Stimulated activated CD8-positive, alpha-beta memory T cell treated with anti-CD3 and anti-CD28 coated beads, Interleukin-2, amount 100 ng/mL, for 1 hour (primary cell): ENCODE measurements at regions not wholly inside any gene's neighbourhood (a gene's known extent, or its start where the extent isn't known, plus 50 kb on each side); places are given as distances from the start of the nearest gene placed in this dataset.
A peak's percentile ranks its signal among the peaks of the same experiment; 100 is the strongest.

ENCODE experiments used
- DNase-seq, 2 donors: peaks; one replicate each; pipeline ENCODE4 v3.0.0-alpha.2; 2020; ENCODE audit warnings: low read depth in 2 of 2

DNA sequence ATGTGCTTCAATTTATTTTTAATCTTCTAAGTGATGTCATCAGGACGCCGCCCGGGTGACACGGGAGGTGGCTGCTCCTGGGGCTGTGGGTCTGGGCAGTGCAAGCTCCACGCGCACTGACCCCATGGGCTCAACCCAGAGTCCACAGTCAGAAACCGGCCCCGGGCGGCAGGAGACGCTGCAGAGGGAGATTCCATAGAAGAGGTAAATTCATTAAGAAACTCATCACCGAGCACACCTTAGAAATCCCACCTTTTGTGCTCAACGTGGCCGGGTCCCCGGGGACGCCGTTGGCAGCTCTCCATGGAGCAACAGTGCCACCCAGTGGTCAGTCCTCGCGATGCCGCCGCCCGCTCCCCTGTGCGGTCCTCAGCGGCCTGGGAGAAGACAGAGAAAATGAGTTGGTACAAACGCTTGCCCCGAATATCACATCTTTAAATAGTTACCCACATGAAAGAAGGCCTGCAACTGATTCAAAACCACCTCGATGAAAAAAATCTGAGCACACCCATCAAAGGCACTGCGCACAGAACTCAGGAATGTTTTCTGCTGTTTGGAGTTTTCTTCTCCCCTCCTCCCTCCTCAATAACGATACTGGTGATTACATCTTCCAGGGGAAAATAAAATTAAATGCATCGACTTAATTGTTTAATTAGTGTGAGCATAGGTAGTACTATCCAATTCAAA, 92.6 kb downstream of the CMPK2 start:
- DNase-seq = peak; percentile 43 to 47

DNA sequence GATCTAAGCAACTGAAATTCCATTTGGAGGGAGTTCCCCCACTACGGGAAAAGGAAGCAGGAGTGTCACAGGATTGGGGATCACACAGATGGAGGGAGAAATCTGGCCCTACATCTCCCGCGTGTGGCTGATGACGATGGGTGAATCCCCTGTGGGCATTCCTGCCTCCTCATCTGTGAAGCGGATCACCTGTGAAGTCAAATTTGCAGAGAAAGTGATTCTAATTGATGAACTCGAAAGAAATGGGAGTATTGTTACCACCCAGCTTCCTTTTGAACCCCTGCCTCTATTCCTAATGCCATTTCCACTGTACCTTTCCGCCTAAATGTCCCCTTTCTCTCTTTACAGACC, 92.0 kb downstream of the CMPK2 start:
- no peak for DNase-seq

DNA sequence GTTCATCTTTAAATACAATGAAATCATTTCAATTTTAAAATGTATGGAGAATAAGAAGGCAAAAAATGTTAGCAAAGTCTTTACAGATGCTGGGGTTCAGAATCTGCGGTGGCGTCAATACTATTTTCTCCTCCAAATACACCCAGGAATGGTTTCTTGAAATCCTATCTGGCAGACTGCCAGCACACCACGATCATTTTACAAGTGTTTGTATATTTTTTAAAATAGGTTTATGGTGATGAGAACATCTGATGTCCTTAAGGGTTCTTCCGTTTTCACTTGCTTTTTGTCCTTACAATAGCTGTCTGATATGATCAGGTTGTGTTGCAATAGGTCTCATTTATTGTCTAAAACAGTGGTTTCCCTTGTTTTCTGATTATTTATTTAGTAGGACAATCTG, 89.6 kb downstream of the CMPK2 start:
- DNase-seq = no peak

DNA sequence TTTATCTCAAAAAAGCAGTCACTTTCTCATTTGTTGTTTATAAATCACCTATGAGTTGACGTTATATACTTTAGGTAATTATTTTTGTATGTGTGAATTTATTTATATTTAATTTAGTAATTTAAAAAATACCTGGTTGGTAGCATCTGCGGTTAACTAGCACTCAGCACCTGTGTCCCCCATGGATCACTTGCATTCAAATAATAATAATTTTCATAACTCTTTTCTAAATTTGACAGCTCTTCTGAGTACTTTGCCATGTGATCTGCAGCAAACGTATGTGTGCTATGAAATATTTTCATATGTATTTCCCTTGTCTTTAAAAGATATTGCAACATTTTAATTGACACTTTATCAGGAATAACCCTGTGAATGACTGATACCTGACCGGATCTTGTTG, 88.1 kb downstream of the CMPK2 start:
- DNase-seq = no peak

DNA sequence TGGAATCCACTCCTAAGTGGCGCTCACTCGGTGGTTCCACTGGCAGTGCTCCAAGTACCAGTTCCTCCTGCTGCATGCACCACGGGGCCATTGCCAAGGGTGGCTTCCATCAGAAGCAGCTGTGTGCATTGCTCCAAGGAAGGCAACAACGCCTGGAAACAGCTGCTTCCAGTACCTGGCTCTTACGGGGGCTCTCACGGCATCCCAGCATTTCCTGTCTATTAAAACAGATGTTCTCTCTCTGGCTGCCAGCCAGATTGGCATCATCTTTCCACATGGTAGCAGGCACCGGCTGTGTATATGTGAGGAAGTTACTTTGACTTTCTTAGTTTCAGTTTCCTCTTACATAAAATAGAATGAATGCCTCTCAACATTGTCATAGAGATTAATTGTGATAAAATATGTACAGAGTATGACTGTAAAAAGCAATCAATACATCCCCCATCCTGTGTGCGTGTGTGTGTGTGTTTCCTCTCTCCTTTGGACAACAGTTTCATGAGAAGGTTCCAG, 84.9 kb downstream of the CMPK2 start:
- no peak for DNase-seq

DNA sequence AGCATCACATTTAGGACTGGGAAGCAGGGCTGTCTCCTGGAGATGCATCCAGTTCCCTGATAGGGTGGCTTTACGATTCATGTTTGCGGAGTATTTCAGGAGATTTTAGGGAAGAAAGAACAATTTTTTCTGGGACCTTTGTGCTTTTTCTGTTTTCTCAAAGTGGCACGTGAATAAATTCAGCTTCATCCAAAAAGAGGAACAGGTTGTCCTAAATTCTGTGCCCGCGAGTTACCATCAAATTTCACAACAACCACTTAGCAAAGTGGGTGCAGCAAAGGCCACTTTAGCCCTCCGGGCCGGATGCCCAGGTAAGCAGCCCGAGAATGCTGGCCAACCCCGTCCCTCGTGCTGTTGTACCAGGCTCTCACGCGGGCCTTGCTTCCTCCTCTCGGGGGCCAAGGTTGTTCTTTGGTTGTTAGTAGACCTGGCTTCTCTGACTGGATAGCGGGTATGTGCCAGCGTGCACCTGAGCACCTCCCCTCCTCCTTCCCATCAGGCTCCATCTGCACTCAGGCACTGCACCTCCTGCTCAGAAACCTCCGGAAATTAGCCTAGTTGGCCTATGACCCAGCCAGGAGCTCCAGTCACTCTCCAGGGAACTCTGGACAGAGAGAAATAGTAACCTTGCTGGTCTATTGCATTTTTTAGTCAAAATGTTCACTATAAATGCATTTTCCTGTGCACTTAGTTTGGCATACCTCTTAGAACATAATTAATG, 83.0 kb downstream of the CMPK2 start:
- DNase-seq = no peak

DNA sequence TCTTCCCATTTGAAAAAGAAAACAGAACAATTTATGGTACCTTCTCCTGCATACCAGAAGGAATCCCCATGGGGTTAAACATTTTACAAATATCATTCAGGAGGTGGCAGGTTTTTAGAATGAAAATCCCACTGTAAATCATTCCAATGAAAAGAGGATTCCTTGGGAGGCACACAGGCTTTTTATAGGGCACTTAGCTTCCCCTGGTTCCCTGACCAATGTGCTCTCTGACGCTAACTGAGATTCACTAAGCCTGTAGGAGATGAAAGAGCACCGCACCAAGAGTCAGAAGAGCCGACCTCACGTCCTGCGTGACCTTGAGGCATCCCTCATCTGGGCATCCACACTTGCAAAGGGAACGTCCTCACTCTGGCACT, 82.5 kb downstream of the CMPK2 start:
- no peak for DNase-seq

DNA sequence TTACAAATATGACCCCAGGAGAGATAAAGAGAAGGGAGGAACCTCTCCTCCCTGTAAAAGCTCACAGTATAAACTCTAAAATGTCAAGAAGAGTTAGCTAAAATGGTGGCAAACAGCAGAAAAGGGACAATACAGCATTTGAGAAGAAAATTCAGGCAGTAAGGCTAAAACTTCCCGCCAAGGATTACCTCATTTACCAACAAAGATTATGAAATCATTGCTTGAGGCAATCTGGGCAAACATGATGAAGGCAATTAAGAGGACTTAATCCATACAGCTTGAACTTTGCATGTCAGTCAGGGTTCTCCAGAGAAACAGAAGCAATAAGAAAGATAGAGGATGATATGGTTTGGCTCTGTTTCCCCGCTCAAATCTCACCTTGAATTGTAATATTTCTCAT, 81.4 kb downstream of the CMPK2 start:
- DNase-seq = no peak

DNA sequence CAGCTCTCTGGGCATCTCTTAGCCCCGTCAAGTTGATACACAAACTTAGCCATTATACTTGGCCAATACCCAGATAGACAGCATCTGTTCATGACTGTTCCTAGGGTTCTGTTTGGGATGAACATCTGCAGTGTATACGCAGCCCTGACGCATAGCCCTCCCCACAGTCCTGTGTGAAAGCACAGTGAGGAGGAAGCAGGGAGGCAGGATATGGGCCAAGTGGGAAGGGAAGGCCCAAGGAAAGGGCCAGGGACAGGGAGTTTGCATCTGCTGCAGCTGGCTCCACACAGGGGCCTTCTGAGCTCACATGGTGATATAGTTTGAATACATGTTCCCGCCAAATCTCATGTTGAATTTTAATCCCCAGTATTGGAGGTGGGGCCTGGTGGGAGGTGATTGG, 80.2 kb downstream of the CMPK2 start:
- DNase-seq = no peak

DNA sequence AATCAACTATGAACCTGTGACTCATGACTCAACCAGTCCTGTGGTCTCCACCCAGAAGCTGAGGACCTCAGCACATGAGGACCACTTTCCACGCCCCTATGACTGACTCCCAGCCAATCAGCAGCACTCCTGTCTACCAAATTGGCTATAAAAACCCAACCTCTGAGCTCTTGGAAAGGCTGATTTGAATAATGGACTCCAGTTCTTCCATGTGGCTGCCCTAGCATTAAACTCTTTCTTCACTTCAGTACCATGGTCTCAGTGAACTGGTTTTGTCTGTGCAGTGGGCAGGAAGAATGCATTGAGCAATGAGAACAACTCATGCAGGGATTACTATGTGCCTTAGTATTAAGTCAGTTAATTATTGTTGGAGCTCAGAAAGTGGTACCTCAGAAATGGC, 78.3 kb downstream of the CMPK2 start:
- DNase-seq = no peak

DNA sequence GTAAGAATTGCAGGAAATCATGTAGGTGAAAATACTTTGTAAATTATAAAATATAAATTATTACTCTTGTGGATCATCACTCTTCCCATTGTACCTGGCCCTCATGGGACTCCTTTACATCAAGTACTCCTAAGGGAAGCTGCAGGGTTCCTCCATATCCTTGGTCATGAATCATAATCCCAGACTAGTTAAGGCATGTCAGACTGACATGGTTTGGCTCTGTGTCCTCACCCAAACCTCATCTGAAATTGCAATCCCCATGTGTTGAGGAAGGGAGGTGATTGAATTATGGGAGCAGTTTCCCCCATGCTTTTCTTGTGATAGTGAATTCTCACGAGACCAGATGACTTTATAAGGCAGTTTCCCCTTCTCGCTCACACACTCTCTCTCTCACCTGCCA, 77.1 kb downstream of the CMPK2 start:
- DNase-seq = no peak

DNA sequence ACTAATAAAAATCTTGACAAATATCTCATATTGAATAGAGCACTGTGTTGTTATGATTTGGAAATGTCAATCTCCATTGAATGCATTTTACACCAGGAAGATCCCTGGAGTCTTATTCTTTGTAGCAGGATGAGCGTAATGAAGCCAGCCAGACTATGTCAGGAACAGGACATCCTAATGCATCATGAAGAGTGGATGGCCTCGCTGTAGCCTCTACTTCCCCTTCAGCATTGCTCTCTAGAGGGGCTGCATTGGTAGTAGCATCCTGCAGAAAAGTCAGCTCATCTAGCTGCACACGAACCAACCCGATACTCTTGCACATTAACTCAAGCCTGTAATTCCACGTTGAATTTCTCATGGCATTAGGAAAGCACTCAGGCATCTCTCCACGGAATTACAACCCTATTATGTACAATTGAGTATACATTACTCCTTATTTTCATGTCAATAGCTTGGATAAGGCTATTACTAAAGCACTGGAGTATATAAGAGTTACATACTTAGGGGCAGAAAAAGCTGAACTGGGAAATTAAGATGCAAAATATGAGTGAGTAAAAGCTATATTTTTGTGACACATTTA, 76.1 kb downstream of the CMPK2 start:
- no peak for DNase-seq

DNA sequence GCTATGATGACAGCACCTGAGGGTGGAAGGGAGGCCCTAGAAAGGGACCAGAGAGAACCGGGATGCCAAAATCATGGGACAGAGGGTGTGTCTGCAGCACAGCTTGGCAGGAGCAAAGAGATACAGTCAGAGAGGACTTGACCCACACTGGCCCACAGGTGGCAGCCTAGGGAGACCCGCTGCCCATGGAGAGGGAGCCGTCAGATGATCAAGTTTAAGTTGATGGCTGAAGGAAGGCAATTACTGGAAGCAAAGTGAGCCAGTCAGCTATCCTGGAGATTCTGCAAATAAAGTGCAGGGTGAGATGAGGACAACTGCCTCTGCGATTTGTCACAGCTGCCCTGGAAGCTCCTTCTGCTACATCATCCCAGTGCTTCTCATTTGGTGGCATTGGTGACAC, 74.0 kb downstream of the CMPK2 start:
- no peak for DNase-seq

DNA sequence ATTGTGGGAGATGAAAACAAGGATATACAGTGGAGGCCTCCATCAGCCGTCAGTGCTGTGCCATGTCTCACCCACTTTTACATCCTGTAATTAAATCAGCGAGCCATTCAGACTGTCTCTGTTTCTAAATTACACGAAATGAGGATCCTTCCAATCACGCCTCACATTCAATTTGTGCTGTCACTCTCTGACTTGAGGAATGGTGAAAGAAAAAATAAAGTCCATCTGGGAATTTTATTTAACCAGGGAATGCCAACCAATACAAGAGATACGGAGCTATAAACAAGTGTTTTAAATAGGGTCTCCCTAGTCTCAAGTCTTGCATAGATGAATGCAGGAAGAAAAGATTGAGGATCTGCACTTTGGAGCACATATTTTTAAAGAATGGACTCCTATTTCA, 72.8 kb downstream of the CMPK2 start:
- DNase-seq = no peak

DNA sequence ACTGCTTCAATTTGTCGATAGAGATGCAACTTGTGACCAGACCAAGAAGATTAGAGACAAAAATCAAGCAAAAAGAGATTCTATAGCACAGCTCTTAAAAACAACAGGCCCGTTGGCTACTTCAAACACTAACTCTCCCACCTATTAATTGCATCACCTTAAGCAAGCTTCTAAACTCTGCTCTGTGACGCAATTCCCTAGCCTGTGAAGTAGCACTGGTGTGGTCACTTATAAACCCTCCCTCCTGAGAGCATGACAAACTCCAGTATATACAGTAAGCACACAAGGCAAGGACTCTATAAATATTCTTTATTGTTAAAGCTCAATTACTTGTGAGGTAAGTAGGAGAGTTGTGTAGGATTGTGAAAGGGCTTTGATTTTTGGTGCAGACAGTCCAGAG, 72.3 kb downstream of the CMPK2 start:
- no peak for DNase-seq

DNA sequence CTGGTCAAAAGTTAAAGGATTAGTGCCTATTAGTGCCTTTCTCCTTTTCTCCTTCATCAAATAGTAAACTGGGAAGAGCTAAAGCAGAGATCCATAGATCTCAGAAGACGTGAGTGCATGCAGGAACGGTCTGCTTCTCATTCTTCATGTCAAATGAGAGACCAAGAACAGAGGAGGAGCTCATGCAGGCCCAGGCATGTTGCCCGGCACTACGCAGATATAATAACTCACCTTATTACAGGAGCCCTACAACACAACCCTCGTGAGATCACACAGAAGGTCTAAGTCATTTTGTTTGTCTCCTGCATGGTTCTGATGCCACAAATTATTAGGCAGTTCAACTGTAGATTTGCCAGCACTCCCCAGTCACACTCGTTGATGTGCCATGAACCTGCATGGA, 71.8 kb downstream of the CMPK2 start:
- no peak for DNase-seq

DNA sequence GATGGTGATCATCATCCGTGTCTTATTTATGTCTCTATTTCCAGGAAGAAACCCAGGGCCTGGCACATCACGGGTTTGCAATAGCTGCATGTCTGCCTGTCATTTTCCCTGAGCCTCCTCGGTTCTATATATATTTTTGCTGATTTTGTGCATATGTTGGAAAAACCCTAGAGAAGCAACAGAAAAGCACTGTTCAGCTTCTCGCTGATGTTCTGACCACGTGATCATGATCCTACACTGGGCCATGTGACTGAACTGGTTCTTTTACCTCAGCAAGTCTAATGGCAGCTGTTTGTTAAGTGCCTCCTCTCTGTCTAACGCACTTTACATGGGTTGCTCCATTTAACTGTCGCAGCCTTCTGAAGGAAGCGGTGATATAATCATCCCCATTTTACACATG, 71.3 kb downstream of the CMPK2 start:
- DNase-seq = no peak
